NCI-H146 (cell line): ENCODE measurements at regions not wholly inside any gene's neighbourhood (a gene's known extent, or its start where the extent isn't known, plus 50 kb on each side); places are given as distances from the start of the nearest gene placed in this dataset.
"Not testable (repeated sequence)": the region's sequence is repeated elsewhere in the genome, so short reads cannot be mapped to it uniquely, and the experiment has no call there.

Experiments
- DNase-seq: peaks from one replicate; lab custom pipeline; 2025; lab: John Stamatoyannopoulos, UW

- DNase-seq = no peak
Measured at GRCh38 chr14:54256156-54256555, 140.7 kb upstream of the CDKN3 start.

GRCh38 chr14:54257424-54257823 is 139.4 kb upstream of the CDKN3 start:
- no peak for DNase-seq

- DNase-seq = no peak
Measured at GRCh38 chr14:54258382-54258781, 138.4 kb upstream of the CDKN3 start.

GRCh38 chr14:54259821-54260220 is 137.0 kb upstream of the CDKN3 start:
- no peak for DNase-seq

- no peak for DNase-seq
Measured at GRCh38 chr14:54261283-54261682, 135.5 kb upstream of the CDKN3 start.

GRCh38 chr14:54266616-54267015 is 130.2 kb upstream of the CDKN3 start:
- DNase-seq = not testable (repeated sequence)

- no peak for DNase-seq
Measured at GRCh38 chr14:54267172-54267571, 129.6 kb upstream of the CDKN3 start.

- no peak for DNase-seq
Measured at GRCh38 chr14:54275997-54276725, 120.6 kb upstream of the CDKN3 start.

- DNase-seq = no peak
Measured at GRCh38 chr14:54278087-54278486, 118.7 kb upstream of the CDKN3 start.

GRCh38 chr14:54278665-54279295 is 118.0 kb upstream of the CDKN3 start:
- no peak for DNase-seq

- no peak for DNase-seq
Measured at GRCh38 chr14:54282849-54283248, 114.0 kb upstream of the CDKN3 start.

GRCh38 chr14:54285030-54285429 is 111.8 kb upstream of the CDKN3 start:
- DNase-seq = no peak

GRCh38 chr14:54291491-54292191 is 105.2 kb upstream of the CDKN3 start:
- no peak for DNase-seq

GRCh38 chr14:54294802-54295201 is 102.0 kb upstream of the CDKN3 start:
- no peak for DNase-seq

- DNase-seq = no peak
Measured at GRCh38 chr14:54299410-54300363, 97.1 kb upstream of the CDKN3 start.

- DNase-seq = no peak
Measured at GRCh38 chr14:54300881-54301280, 95.9 kb upstream of the CDKN3 start.

- no peak for DNase-seq
Measured at GRCh38 chr14:54301359-54301758, 95.4 kb upstream of the CDKN3 start.

- no peak for DNase-seq
Measured at GRCh38 chr14:54306806-54307205, 90.0 kb upstream of the CDKN3 start.

GRCh38 chr14:54309615-54310014 is 87.2 kb upstream of the CDKN3 start:
- DNase-seq = no peak

- DNase-seq = no peak
Measured at GRCh38 chr14:54310151-54310850, 86.5 kb upstream of the CDKN3 start.

GRCh38 chr14:54310851-54311228 is 86.0 kb upstream of the CDKN3 start:
- no peak for DNase-seq
